GM12872 (cell line): ENCODE measurements at regions not wholly inside any gene's neighbourhood (a gene's known extent, or its start where the extent isn't known, plus 50 kb on each side); places are given as distances from the start of the nearest gene placed in this dataset.

Experiments
- CTCF ChIP-seq: IDR thresholded peaks from 3 replicates; pipeline ENCODE4 v1.5.1; 2011; ENCODE audit warnings: low read depth, mild to moderate bottlenecking, low read length, moderate library complexity; ENCODE audit not compliant: insufficient read depth

- TF ChIP-seq CTCF, result no peak
Measured at GRCh38 chrX:1106478-1107210, 105.8 kb downstream of the CRLF2 start.

GRCh38 chrX:1105671-1106419 lies 106.6 kb downstream of the CRLF2 start:
- no peak for TF ChIP-seq CTCF

GRCh38 chrX:1103360-1103759 lies 109.1 kb downstream of the CRLF2 start:
- no peak for TF ChIP-seq CTCF

- no peak for TF ChIP-seq CTCF
Measured at GRCh38 chrX:1102786-1103185, 109.7 kb downstream of the CRLF2 start.

- TF ChIP-seq CTCF, result no peak
Measured at GRCh38 chrX:1099146-1099770, 113.2 kb downstream of the CRLF2 start.

- no peak for TF ChIP-seq CTCF
Measured at GRCh38 chrX:1097328-1097727, 115.1 kb downstream of the CRLF2 start.

GRCh38 chrX:1094566-1095333 lies 117.7 kb downstream of the CRLF2 start:
- TF ChIP-seq CTCF, result no peak
